Upper lobe of right lung (tissue), 1 donor: ENCODE measurements at regions not wholly inside any gene's neighbourhood (a gene's known extent, or its start where the extent isn't known, plus 50 kb on each side); places are given as distances from the start of the nearest gene placed in this dataset.
A peak's percentile ranks its signal among the peaks of the same experiment; 100 is the strongest.

Source experiments
- ATAC-seq: fragments of 200-7000 bp; cut with Tn5 transposase; one replicate; pipeline ENCODE4 v1.9.1; 2020; ENCODE audit warnings: mild to moderate bottlenecking, moderate library complexity
- DNase-seq: peaks from one replicate; pipeline ENCODE4 v3.0.0-alpha.2; 2020
- H3K27ac ChIP-seq: fragments of 200-600 bp; one replicate; pipeline ENCODE4 v1.8.0; 2022
- H3K27me3 ChIP-seq: fragments of 200-600 bp; one replicate; pipeline ENCODE4 v1.8.0; 2022; ENCODE audit warnings: mild to moderate bottlenecking
- H3K36me3 ChIP-seq: fragments of 200-600 bp; one replicate; pipeline ENCODE4 v1.8.0; 2022
- H3K4me1 ChIP-seq: fragments of 200-600 bp; one replicate; pipeline ENCODE4 v1.8.0; 2022
- H3K4me3 ChIP-seq: fragments of 200-600 bp; one replicate; pipeline ENCODE4 v1.8.0; 2022; ENCODE audit warnings: mild to moderate bottlenecking
- H3K9me3 ChIP-seq: fragments of 200-600 bp; one replicate; pipeline ENCODE4 v1.8.0; 2022
- CTCF ChIP-seq: fragments of 200-600 bp; IDR thresholded peaks from one replicate; pipeline ENCODE4 v1.8.0; 2022; ENCODE audit warnings: antibody characterized with exemption
- intact Hi-C: fragments of 100-400 bp; cut with DNase I; formaldehyde crosslinking; loops from one replicate; pipeline ENCODE4 v1.11.0; 2022
- donor health status: DM: no; HTN: yes; CAD: no; lungs with severe emphysema.

DNA sequence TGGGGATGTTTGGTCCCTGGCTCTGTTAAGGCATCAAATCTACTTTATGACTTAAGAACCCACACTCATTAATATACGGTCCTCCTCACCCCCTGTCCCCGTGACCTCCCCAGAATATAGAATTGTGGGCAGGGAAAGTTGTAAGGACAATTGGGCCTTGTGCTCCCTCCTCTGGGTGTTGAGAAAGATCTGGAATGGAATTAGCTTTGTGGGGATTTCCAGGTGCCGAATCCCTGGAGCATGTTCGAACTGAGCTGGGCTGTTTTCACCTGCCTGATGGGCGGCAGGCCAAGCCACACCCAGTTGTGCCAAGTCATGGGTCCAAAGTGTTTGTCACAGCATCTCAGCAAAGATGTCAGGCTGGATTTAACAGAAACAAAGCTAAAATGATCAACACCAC is 349.3 kb upstream of the KLF3 start:
- Histone ChIP-seq H3K4me3 (no peak overlapping the region), H3K27ac (no peak overlapping the region), H3K9me3 (no peaks in the 10 kb centered on the region), H3K27me3 (no peaks in the 10 kb centered on the region), H3K36me3 (no peaks in the 10 kb centered on the region), H3K4me1 (peaks cover 12% of the 10 kb centered on the region)
- no peak for TF ChIP-seq CTCF
- DNase-seq (no peak), ATAC-seq (no peak)
- intact Hi-C loops = no loop called here

DNA sequence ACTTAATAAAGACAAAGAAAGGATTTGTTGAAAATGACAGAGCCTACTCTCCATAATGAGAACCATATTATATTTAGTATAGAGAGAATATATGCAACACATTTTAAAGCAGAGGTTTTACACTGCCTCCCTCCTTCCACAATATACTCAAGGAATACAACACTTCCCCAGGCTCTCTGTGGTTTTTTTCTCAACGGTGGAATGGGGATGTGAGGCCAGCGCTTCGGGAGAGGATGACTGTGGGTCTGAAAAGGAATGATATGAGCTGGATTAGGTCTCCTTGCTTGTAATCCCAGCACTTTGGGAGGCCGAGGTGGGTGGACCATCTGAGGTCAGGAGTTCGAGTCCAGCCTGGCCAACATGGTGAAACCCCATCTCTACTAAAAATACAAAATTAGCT is 348.7 kb upstream of the KLF3 start:
- no peak for DNase-seq
- Histone ChIP-seq H3K27ac (no peak overlapping the region), H3K4me1 (peaks cover 18% of the 10 kb centered on the region), H3K27me3 (no peaks in the 10 kb centered on the region), H3K4me3 (no peak overlapping the region), H3K36me3 (no peaks in the 10 kb centered on the region), H3K9me3 (no peaks in the 10 kb centered on the region)
- ATAC-seq = no peak
- intact Hi-C loops = no loop called here
- TF ChIP-seq CTCF = no peak

- ATAC-seq (no peak), DNase-seq (no peak)
- Histone ChIP-seq H3K36me3 (no peaks in the 10 kb centered on the region), H3K4me3 (no peak overlapping the region), H3K27ac (no peak overlapping the region), H3K27me3 (no peaks in the 10 kb centered on the region), H3K4me1 (peaks cover 20% of the 10 kb centered on the region), H3K9me3 (no peaks in the 10 kb centered on the region)
- intact Hi-C loops = no loop called here
- TF ChIP-seq CTCF = no peak
These were observed 348.0 kb upstream of the KLF3 start for GRCh38 chr4:38316045-38316444.

GRCh38 chr4:38317041-38317674 is 346.8 kb upstream of the KLF3 start:
- TF ChIP-seq CTCF = no peak
- Histone ChIP-seq H3K9me3 (no peaks in the 10 kb centered on the region), H3K4me3 (no peak overlapping the region), H3K4me1 (peaks cover 20% of the 10 kb centered on the region), H3K27ac (no peak overlapping the region), H3K36me3 (no peaks in the 10 kb centered on the region), H3K27me3 (no peaks in the 10 kb centered on the region)
- ATAC-seq (no peak), DNase-seq (no peak)
- intact Hi-C loops = no loop called here

GRCh38 chr4:38318737-38319455 is 345.1 kb upstream of the KLF3 start:
- Histone ChIP-seq H3K27ac (peak overlapping the region; percentile 81), H3K4me1 (peaks cover 20% of the 10 kb centered on the region), H3K9me3 (no peaks in the 10 kb centered on the region), H3K36me3 (no peaks in the 10 kb centered on the region), H3K4me3 (peak overlapping the region; percentile 34), H3K27me3 (no peaks in the 10 kb centered on the region)
- ATAC-seq (peak; percentile 97), DNase-seq (peak; percentile 95)
- peak; percentile 16 for TF ChIP-seq CTCF
- intact Hi-C loops = no loop called here
